NB4 (cell line): ENCODE measurements at regions not wholly inside any gene's neighbourhood (a gene's known extent, or its start where the extent isn't known, plus 50 kb on each side); places are given as distances from the start of the nearest gene placed in this dataset.

Experiments
- CTCF ChIP-seq: IDR thresholded peaks from one replicate; pipeline ENCODE4 v1.5.1; 2012; ENCODE audit warnings: low read depth, low read length
- POLR2A ChIP-seq: IDR thresholded peaks from 2 replicates; pipeline ENCODE4 v1.6.1; 2011; ENCODE audit warnings: mild to moderate bottlenecking; ENCODE audit not compliant: insufficient read length; ENCODE audit errors: extremely low read depth

DNA sequence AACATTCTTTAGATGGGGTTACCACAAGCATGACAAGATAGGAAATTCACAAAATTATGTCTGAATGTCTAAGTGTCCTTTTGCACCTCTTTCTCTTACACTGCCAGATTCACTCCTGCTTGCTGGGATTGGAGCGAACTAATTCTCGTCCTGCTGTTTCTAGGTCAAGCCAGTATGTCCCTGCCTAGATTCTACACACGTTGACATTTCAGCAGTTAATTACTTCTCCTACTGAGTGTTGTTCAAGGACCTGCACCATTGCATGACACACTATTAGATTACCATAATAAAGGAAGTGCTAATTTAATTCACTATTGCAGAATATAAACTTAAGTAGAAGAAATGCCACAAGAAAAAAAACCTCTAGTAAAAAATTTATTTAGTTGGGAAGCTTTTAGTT is 1911.7 kb downstream of the PCDH7 start:
- TF ChIP-seq CTCF (no peak), POLR2A (no peak)
